Endothelial cell of umbilical vein (primary cell): ENCODE measurements at regions not wholly inside any gene's neighbourhood (a gene's known extent, or its start where the extent isn't known, plus 50 kb on each side); places are given as distances from the start of the nearest gene placed in this dataset.

Experiments used
- BruUV-seq: library from RNA; stranded (reverse); fragments of 400-500 nt; replicated peaks from 2 replicates; lab custom pipeline; 2021; lab: Mats Ljungman, UMichigan
- CTCF ChIA-PET: fragments of 300-600, 350-600 bp; sonication (Branson Sonifier 250); formaldehyde crosslinking; loops from one replicate; lab custom pipeline; 2021; ENCODE audit warnings: antibody characterized with exemption, inconsistent platforms; lab: Charles Lee
- POLR2A ChIA-PET: fragments of 300-600, 350-600 bp; sonication (Branson Sonifier 250); formaldehyde crosslinking; loops from one replicate; lab custom pipeline; 2021; ENCODE audit warnings: antibody characterized with exemption, inconsistent platforms; lab: Charles Lee
- DNase-seq: peaks from one replicate; pipeline ENCODE4 v3.0.0-alpha.2; 2011; ENCODE audit warnings: low read depth, low spot score
- FAIRE-seq: peaks from 2 replicates; lab custom pipeline; 2011; peaks lifted over from hg19 to GRCh38; lab: Jason Lieb, UNC
- H2AFZ ChIP-seq: 2 replicates; pipeline ENCODE4 v1.6.0; 2012; ENCODE audit warnings: low read depth, low read length, control low read depth, inconsistent platforms
- H3K27ac ChIP-seq: 2 replicates; pipeline ENCODE4 v1.5.1; 2011; ENCODE audit warnings: low read depth, mild to moderate bottlenecking, control low read depth, low read length, moderate library complexity; ENCODE audit not compliant: insufficient read depth
- H3K27me3 ChIP-seq, 2 experiments: 2 replicates each; pipeline versions ENCODE4 v1.6.0 to v1.6.1; 2011; ENCODE audit warnings: low read length in 2 of 2, mixed read lengths in 1 of 2; ENCODE audit not compliant: control insufficient read depth in 2 of 2, insufficient read depth in 2 of 2
- H3K36me3 ChIP-seq, 2 experiments: 2 replicates in 1 of 2; 3 replicates in 1 of 2; pipeline ENCODE4 v1.5.1; 2011; ENCODE audit warnings: low read length in 2 of 2, mild to moderate bottlenecking in 1 of 2, moderate library complexity in 1 of 2; ENCODE audit not compliant: control insufficient read depth in 2 of 2, insufficient read depth in 2 of 2; ENCODE audit errors: extremely low read depth in 1 of 2
- H3K4me1 ChIP-seq: 3 replicates; pipeline ENCODE4 v1.5.1; 2011; ENCODE audit warnings: mild to moderate bottlenecking, low read length; ENCODE audit not compliant: control insufficient read depth, insufficient read depth; ENCODE audit errors: extremely low read depth
- H3K4me2 ChIP-seq: 2 replicates; pipeline ENCODE4 v1.6.1; 2011; ENCODE audit warnings: low read length, control low read depth, mixed read lengths; ENCODE audit not compliant: insufficient read depth
- H3K4me3 ChIP-seq, 3 experiments: fragments of 200-600 bp in 1 of 3; sonication (generic), shearing (Covaris generic) in 1 of 3; replicated peaks in 1 of 3; 2 replicates each; pipeline ENCODE4 v1.5.1; 2011 to 2016; ENCODE audit warnings: control low read depth in 3 of 3, low read length in 3 of 3, mild to moderate bottlenecking in 2 of 3, inconsistent platforms in 1 of 3, low read depth in 1 of 3, moderate library complexity in 1 of 3; ENCODE audit not compliant: insufficient read depth in 1 of 3
- H3K79me2 ChIP-seq: 2 replicates; pipeline ENCODE4 v1.6.0; 2012; ENCODE audit warnings: low read length, inconsistent platforms; ENCODE audit not compliant: control insufficient read depth, insufficient read depth
- H3K9ac ChIP-seq: replicated peaks from 2 replicates; pipeline ENCODE3; 2011; ENCODE audit warnings: low read length, control low read depth; ENCODE audit not compliant: insufficient read depth; ENCODE audit errors: extremely low read depth
- H3K9me1 ChIP-seq: replicated peaks from 3 replicates; pipeline ENCODE4 v1.6.0; 2011; ENCODE audit warnings: mild to moderate bottlenecking, low read length; ENCODE audit not compliant: control insufficient read depth, insufficient read depth; ENCODE audit errors: extremely low read depth
- H3K9me3 ChIP-seq: replicated peaks from 2 replicates; pipeline ENCODE4 v1.5.1; 2012; ENCODE audit warnings: low read length, inconsistent platforms; ENCODE audit not compliant: control insufficient read depth, insufficient read depth
- H4K20me1 ChIP-seq: replicated peaks from 2 replicates; pipeline ENCODE3; 2011; ENCODE audit warnings: mild to moderate bottlenecking, low read length; ENCODE audit not compliant: control insufficient read depth, insufficient read depth; ENCODE audit errors: extremely low read depth
- CTCF ChIP-seq, 2 donors: IDR thresholded peaks; 1 replicate in 1 of 2; 2 replicates in 1 of 2; pipeline ENCODE4 v1.5.1; 2011; ENCODE audit warnings: low read length in 2 of 2, mild to moderate bottlenecking in 2 of 2, moderate library complexity in 2 of 2, control low read depth in 1 of 2, inconsistent platforms in 1 of 2, low read depth in 1 of 2; ENCODE audit not compliant: insufficient read depth in 1 of 2; ENCODE audit errors: extremely low read depth in 1 of 2
- EZH2 ChIP-seq: IDR thresholded peaks from 2 replicates; pipeline ENCODE4 v1.6.1; 2012; ENCODE audit warnings: borderline replicate concordance, low read depth, mild to moderate bottlenecking, moderate library complexity, low read length, inconsistent platforms; ENCODE audit not compliant: severe bottlenecking
- FOS ChIP-seq: IDR thresholded peaks from 2 replicates; pipeline ENCODE4 v1.6.1; 2011; ENCODE audit warnings: mild to moderate bottlenecking, low read length, moderate library complexity, borderline replicate concordance; ENCODE audit not compliant: insufficient read depth
- GATA2 ChIP-seq: IDR thresholded peaks from 2 replicates; pipeline ENCODE4 v1.7.0; 2011; ENCODE audit warnings: low read depth, mild to moderate bottlenecking, moderate library complexity, mixed read lengths, low read length; ENCODE audit not compliant: insufficient read length, insufficient read depth
- JUN ChIP-seq: IDR thresholded peaks from 2 replicates; pipeline ENCODE4 v1.6.1; 2011; ENCODE audit warnings: borderline replicate concordance, low read depth; ENCODE audit not compliant: insufficient read length, insufficient read depth
- MYC ChIP-seq: IDR thresholded peaks from one replicate; pipeline ENCODE4 v1.6.1; 2011; ENCODE audit warnings: mild to moderate bottlenecking, low read depth, low read length
- POLR2A ChIP-seq: IDR thresholded peaks from 2 replicates; pipeline ENCODE4 v1.6.1; 2012; ENCODE audit warnings: low read depth, mild to moderate bottlenecking, control low read depth, low read length
- POLR2AphosphoS5 ChIP-seq: IDR thresholded peaks from 2 replicates; pipeline ENCODE4 v1.6.1; 2012; ENCODE audit warnings: low read depth, mild to moderate bottlenecking, control low read depth, low read length, moderate library complexity; ENCODE audit not compliant: insufficient read depth
- dilution Hi-C: fragments of 300-500 bp; cut with MboI; formaldehyde crosslinking; loops from one replicate; pipeline ENCODE4 v1.15.0; 2019; ENCODE audit warnings: low sequenced_read_pairs; ENCODE audit not compliant: extremely low pct_ligation_motif_present
- intact Hi-C: fragments of 100-400 bp; cut with micrococcal nuclease; formaldehyde crosslinking; loops from one replicate; pipeline ENCODE4 v1.10.0; 2022
- TF ChIP-seq, protein P1 (sequence below): IDR thresholded peaks from 2 replicates; pipeline ENCODE4 v1.6.1; 2011; ENCODE audit not compliant: insufficient read depth, insufficient read length

- Histone ChIP-seq H3K4me2 (no peak overlapping the region), H3K79me2 (no peaks in the 10 kb centered on the region), H3K27ac (peak overlapping the region; percentile 6), H3K36me3 (no peaks in the 10 kb centered on the region), H3K9me3 (no peaks in the 10 kb centered on the region), H3K9me1 (no peaks in the 10 kb centered on the region), H3K4me1 (peaks cover 42% of the 10 kb centered on the region), H3K4me3 (no peak overlapping the region), H3K27me3 (no peaks in the 10 kb centered on the region), H3K9ac (no peak overlapping the region), H2AFZ (no peak overlapping the region), H4K20me1 (no peaks in the 10 kb centered on the region)
- TF ChIP-seq GATA2 (no peak), JUN (no peak), EZH2 (no peak), CTCF (IDR thresholded peaks at IDR 0.05; ENCODE audit: extremely low read depth in 1 of 2, insufficient read depth in 1 of 2, low read depth in 1 of 2, low read length in 2 of 2) (no peak), POLR2AphosphoS5 (no peak), MYC (no peak), FOS (no peak), POLR2A (no peak)
- TF ChIP-seq, protein P1, sequence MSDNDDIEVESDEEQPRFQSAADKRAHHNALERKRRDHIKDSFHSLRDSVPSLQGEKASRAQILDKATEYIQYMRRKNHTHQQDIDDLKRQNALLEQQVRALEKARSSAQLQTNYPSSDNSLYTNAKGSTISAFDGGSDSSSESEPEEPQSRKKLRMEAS = no peak
- intact Hi-C loops (loop anchor here (5.0 to 10.0 kb wide), 3 partner anchors 583 to 920 kb away; no protein-coding TSS in a partner anchor), dilution Hi-C loops (no loop called here)
- POLR2A ChIA-PET = no interaction called here
- CTCF ChIA-PET = no interaction called here
- BruUV-seq = no TSS peak
- FAIRE-seq (no peak), DNase-seq (no peak)
Observed at GRCh38 chr1:199857516-199857915, 170.0 kb upstream of the NR5A2 start.
